ENCODE measurements at regions not wholly inside any gene's neighbourhood (a gene's known extent, or its start where the extent isn't known, plus 50 kb on each side); places are given as distances from the start of the nearest gene placed in this dataset.
"Not testable (repeated sequence)": the region's sequence is repeated elsewhere in the genome, so short reads cannot be mapped to it uniquely, and the experiment has no call there.

DNA sequence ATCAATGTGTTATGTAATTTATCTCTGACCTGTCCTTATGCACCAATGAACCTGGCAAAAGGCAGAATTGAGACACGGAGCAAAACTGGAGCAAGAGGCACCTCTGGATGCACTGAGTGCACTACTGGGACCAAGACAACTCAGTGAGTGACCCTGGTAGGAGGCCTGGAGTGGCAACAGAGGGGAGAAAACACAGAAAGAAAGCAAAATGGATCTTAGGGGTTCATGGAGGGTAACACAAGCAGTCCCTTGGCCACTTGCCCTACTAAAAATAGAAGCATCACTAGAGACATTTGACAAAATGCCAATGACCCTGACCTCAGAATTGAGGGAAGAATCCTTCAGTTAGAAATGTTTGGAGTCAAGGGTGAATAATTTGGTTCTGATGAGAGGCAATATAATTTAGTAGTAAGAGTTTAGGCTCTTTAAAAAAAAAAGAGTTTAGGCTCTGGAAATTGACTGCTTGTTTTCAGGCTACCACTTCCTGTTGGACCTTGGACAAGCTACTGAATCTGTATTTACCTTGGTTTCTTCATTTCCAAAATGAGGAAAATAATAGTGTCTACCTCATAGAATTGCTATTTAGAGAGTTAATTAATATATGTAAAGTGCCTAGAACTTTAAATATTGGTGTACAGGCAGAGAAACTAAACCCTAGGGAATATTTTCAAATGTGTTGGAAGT is 234.9 kb upstream of the TARS1 start:
- DNase-seq: no peak
- TF ChIP-seq, protein P1, sequence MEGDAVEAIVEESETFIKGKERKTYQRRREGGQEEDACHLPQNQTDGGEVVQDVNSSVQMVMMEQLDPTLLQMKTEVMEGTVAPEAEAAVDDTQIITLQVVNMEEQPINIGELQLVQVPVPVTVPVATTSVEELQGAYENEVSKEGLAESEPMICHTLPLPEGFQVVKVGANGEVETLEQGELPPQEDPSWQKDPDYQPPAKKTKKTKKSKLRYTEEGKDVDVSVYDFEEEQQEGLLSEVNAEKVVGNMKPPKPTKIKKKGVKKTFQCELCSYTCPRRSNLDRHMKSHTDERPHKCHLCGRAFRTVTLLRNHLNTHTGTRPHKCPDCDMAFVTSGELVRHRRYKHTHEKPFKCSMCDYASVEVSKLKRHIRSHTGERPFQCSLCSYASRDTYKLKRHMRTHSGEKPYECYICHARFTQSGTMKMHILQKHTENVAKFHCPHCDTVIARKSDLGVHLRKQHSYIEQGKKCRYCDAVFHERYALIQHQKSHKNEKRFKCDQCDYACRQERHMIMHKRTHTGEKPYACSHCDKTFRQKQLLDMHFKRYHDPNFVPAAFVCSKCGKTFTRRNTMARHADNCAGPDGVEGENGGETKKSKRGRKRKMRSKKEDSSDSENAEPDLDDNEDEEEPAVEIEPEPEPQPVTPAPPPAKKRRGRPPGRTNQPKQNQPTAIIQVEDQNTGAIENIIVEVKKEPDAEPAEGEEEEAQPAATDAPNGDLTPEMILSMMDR (IDR thresholded peaks at IDR 0.05): no peak
- Mint-ChIP-seq H3K27me3 (ENCODE audit: low read depth, poor library complexity) (peaks cover 16% of the 10 kb centered on the region), H3K4me3 (no peak overlapping the region), H3K27ac (no peak overlapping the region), H3K4me1 (no peaks in the 10 kb centered on the region), H3K36me3 (ENCODE audit: low read depth) (no peaks in the 10 kb centered on the region), H3K9me3 (peaks cover 11% of the 10 kb centered on the region)

DNA sequence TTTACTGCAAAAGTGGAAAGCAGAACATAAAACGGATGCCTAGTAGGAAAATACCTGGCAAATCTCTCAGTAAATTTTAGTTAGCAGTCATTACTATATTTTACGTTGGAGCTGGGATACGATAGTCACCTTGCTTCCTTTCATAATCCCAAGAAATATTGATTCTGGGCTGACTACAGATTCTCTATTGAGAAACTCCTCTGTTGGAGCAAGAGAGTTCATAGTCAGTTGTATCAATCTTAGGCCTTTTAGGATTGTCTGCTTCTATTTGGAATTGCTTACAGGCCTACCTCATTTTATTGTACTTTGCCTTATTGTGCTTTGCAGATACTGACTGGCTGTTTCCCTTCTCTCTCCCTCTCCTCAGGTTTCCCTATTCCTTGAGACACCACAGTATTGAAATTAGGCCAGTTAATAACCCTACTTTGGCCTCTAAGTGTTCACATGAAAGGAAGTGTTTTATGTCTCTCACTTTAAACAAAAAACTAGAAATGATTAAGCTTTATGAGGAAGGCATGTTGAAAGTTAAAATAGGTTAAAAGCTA is 233.7 kb upstream of the TARS1 start:
- no peaks in the 10 kb centered on the region for H3K36me3 Mint-ChIP-seq (ENCODE audit: low read depth)
- peaks cover 11% of the 10 kb centered on the region for H3K9me3 Mint-ChIP-seq
- no peak overlapping the region for H3K27ac Mint-ChIP-seq
- H3K27me3 Mint-ChIP-seq (ENCODE audit: low read depth, poor library complexity): peaks cover 16% of the 10 kb centered on the region
- TF ChIP-seq, protein P1 (IDR thresholded peaks at IDR 0.05): no peak
- no peaks in the 10 kb centered on the region for H3K4me1 Mint-ChIP-seq
- DNase-seq: no peak
- H3K4me3 Mint-ChIP-seq: no peak overlapping the region

DNA sequence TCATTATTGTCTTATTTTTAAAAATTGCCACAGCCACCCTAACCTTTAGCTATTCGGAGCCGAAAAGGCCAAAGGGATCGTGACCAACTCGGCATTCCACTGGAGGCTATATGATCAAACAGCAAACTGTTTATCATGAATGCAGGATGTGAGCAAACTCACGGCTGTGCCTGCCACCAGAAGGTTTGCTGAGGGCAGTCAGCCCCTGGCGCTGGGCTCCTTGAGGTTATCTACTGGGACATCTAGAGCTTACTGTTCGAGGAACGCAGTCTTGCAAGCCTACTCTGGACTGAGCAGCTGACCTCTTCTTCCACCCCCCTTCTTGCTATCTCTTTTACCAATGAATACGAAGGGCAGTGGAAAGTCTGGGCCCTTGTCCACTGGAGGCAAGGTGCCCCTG is 231.5 kb upstream of the TARS1 start:
- peaks cover 15% of the 10 kb centered on the region for H3K27me3 Mint-ChIP-seq (ENCODE audit: low read depth, poor library complexity)
- TF ChIP-seq, protein P1 (IDR thresholded peaks at IDR 0.05): no peak
- no peaks in the 10 kb centered on the region for H3K4me1 Mint-ChIP-seq
- H3K36me3 Mint-ChIP-seq (ENCODE audit: low read depth): no peaks in the 10 kb centered on the region
- DNase-seq: no peak
- no peak overlapping the region for H3K27ac Mint-ChIP-seq
- no peak overlapping the region for H3K4me3 Mint-ChIP-seq
- peaks cover 11% of the 10 kb centered on the region for H3K9me3 Mint-ChIP-seq

DNA sequence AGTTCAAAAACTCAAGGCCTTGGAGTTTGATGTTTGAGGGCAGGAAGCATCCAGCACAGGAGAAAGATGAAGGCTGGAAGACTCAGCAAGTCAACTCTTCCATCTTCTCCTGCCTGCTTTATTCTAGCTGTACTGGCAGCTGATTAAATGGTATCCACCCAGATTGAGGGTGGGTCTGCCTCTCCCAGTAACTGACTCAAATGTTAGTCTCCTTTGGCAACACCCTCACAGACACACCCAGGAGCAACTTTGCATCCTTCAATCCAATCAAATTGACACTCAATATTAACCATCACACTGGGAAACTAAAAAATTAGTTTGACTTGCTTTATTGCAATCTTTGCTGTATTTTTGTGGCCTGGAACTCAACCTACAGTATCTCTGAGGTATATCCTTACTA is 230.5 kb upstream of the TARS1 start:
- H3K4me3 Mint-ChIP-seq; H3K4me1 Mint-ChIP-seq; H3K27ac Mint-ChIP-seq; H3K36me3 Mint-ChIP-seq (ENCODE audit: low read depth); DNase-seq: not testable (repeated sequence)
- Mint-ChIP-seq H3K9me3 (peaks cover 11% of the 10 kb centered on the region), H3K27me3 (ENCODE audit: low read depth, poor library complexity) (peaks cover 15% of the 10 kb centered on the region)

DNA sequence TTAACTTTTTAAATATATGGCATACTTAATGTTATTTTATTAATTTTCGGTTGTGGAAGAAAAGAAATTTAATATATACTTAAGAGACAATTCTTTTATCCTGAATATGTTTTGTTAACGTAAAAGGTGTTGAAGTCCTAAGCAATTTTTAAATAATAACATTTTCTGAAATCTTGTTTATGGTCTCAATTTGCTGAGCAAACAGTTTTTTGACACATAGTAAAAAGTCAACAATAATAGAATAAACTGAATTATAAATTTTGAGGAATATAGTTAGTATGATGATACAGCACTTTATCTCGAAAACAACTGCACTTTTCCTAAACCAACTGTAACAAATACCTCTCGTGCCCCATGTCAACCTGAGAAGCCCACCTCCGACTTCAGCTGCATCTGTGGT is 229.8 kb upstream of the TARS1 start:
- DNase-seq: no peak
- Mint-ChIP-seq H3K36me3 (ENCODE audit: low read depth) (no peaks in the 10 kb centered on the region), H3K9me3 (peaks cover 11% of the 10 kb centered on the region), H3K27ac (no peak overlapping the region), H3K27me3 (ENCODE audit: low read depth, poor library complexity) (peaks cover 15% of the 10 kb centered on the region), H3K4me1 (no peaks in the 10 kb centered on the region), H3K4me3 (no peak overlapping the region)
- TF ChIP-seq, protein P1 (IDR thresholded peaks at IDR 0.05): no peak

DNA sequence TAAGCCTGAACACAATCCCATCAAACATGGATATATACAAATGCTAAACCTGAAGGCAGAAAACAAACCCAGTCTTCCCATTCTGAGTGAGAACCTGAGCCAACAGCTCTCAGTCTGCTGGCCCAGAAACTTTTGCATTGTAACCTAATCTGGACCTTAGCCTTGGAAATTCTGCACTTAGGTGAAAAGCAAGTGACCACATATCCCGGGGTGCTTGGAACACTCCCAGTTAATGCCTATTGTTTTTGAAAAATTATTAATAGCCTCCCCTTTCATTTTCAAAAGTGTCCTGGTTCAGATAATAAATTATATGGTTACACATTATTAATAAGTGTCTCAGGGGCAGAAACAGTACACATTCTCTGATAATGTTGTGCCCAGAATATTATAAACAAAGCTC is 228.3 kb upstream of the TARS1 start:
- TF ChIP-seq, protein P1 (IDR thresholded peaks at IDR 0.05): no peak
- Mint-ChIP-seq H3K4me3 (no peak overlapping the region), H3K9me3 (peaks cover 11% of the 10 kb centered on the region), H3K36me3 (ENCODE audit: low read depth) (no peaks in the 10 kb centered on the region), H3K4me1 (no peaks in the 10 kb centered on the region), H3K27ac (no peak overlapping the region), H3K27me3 (ENCODE audit: low read depth, poor library complexity) (peaks cover 15% of the 10 kb centered on the region)
- DNase-seq: no peak

Data from nephron progenitor cell (in vitro differentiated cells).